Fibroblast of lung (primary cell): ENCODE measurements at regions not wholly inside any gene's neighbourhood (a gene's known extent, or its start where the extent isn't known, plus 50 kb on each side); places are given as distances from the start of the nearest gene placed in this dataset.

Experiments
- DNase-seq, 2 donors: peaks; one replicate each; pipeline versions ENCODE4 v3.0.0 to v3.0.0-alpha.2; 2010; ENCODE audit warnings: low read depth in 2 of 2
- H2AFZ ChIP-seq: 2 replicates; pipeline ENCODE4 v1.5.1; 2012; ENCODE audit warnings: low read length, control low read depth, inconsistent platforms
- H3K27ac ChIP-seq: 2 replicates; pipeline ENCODE4 v1.5.1; 2011; ENCODE audit warnings: low read length, control low read depth; ENCODE audit not compliant: insufficient read depth
- H3K27me3 ChIP-seq: 2 replicates; pipeline ENCODE4 v1.5.1; 2011; ENCODE audit warnings: mild to moderate bottlenecking, low read length; ENCODE audit not compliant: control insufficient read depth, insufficient read depth
- H3K36me3 ChIP-seq: 2 replicates; pipeline ENCODE4 v1.5.1; 2011; ENCODE audit warnings: low read length; ENCODE audit not compliant: control insufficient read depth, insufficient read depth
- H3K4me1 ChIP-seq: 2 replicates; pipeline ENCODE4 v1.5.1; 2011; ENCODE audit warnings: low read length; ENCODE audit not compliant: control insufficient read depth, insufficient read depth; ENCODE audit errors: extremely low read depth
- H3K4me2 ChIP-seq: 2 replicates; pipeline ENCODE4 v1.5.1; 2011; ENCODE audit warnings: low read length, control low read depth; ENCODE audit not compliant: insufficient read depth; ENCODE audit errors: extremely low read depth
- H3K4me3 ChIP-seq, 4 experiments: fragments of 200-600 bp in 1 of 4; sonication (generic) in 1 of 4; replicated peaks in 1 of 4; 2 replicates each; pipeline ENCODE4 v1.5.1; 2011 to 2016; ENCODE audit warnings: low read length in 4 of 4, low read depth in 3 of 4, mild to moderate bottlenecking in 3 of 4, control low read depth in 2 of 4, inconsistent platforms in 1 of 4, mixed read lengths in 1 of 4; ENCODE audit not compliant: insufficient read depth in 1 of 4; ENCODE audit errors: control extremely low read depth in 1 of 4
- H3K79me2 ChIP-seq: 2 replicates; pipeline ENCODE4 v1.5.1; 2012; ENCODE audit warnings: mild to moderate bottlenecking, low read length, inconsistent platforms; ENCODE audit not compliant: control insufficient read depth, insufficient read depth
- H3K9ac ChIP-seq: 2 replicates; pipeline ENCODE4 v1.5.1; 2011; ENCODE audit warnings: mild to moderate bottlenecking, low read length, control low read depth; ENCODE audit not compliant: insufficient read depth
- H3K9me3 ChIP-seq: 2 replicates; pipeline ENCODE4 v1.5.1; 2012; ENCODE audit warnings: low read depth, low read length; ENCODE audit not compliant: control insufficient read depth, insufficient read depth
- H4K20me1 ChIP-seq: 2 replicates; pipeline ENCODE4 v1.5.1; 2011; ENCODE audit warnings: low read length; ENCODE audit not compliant: control insufficient read depth, insufficient read depth; ENCODE audit errors: extremely low read depth
- CTCF ChIP-seq, 2 donors: IDR thresholded peaks in 1 of 2; conservative IDR thresholded peaks in 1 of 2; 1 replicate in 1 of 2; 2 replicates in 1 of 2; pipeline ENCODE4 v1.5.1; 2011 to 2012; ENCODE audit warnings: low read length in 2 of 2, control low read depth in 1 of 2, inconsistent platforms in 1 of 2, low read depth in 1 of 2, mild to moderate bottlenecking in 1 of 2
- EZH2 ChIP-seq: IDR thresholded peaks from 2 replicates; pipeline ENCODE4 v1.5.1; 2012; ENCODE audit warnings: low read length, control low read depth, mild to moderate bottlenecking; ENCODE audit errors: missing control alignments

- Histone ChIP-seq H3K36me3 (no peaks in the 10 kb centered on the region), H4K20me1 (no peaks in the 10 kb centered on the region), H3K27ac (no peak overlapping the region), H3K4me2 (no peak overlapping the region), H3K9me3 (no peaks in the 10 kb centered on the region), H3K9ac (no peak overlapping the region), H2AFZ (no peak overlapping the region), H3K79me2 (no peaks in the 10 kb centered on the region), H3K4me3 (no peak overlapping the region), H3K27me3 (peaks cover 2% of the 10 kb centered on the region), H3K4me1 (no peaks in the 10 kb centered on the region)
- DNase-seq, result no peak
- TF ChIP-seq EZH2, result no peak
- TF ChIP-seq CTCF (conservative IDR thresholded peaks at IDR 0.05 in 1 of 2, IDR thresholded peaks at IDR 0.05 in 1 of 2; ENCODE audit: low read depth in 1 of 2, low read length in 2 of 2), result no peak
Observed at GRCh38 chr2:176641436-176641835, 372.2 kb downstream of the MTX2 start.

- Histone ChIP-seq H2AFZ (no peak overlapping the region), H3K4me1 (no peaks in the 10 kb centered on the region), H3K27me3 (peaks cover 2% of the 10 kb centered on the region), H4K20me1 (no peaks in the 10 kb centered on the region), H3K9ac (no peak overlapping the region), H3K79me2 (no peaks in the 10 kb centered on the region), H3K27ac (no peak overlapping the region), H3K4me3 (no peak overlapping the region), H3K4me2 (no peak overlapping the region), H3K36me3 (no peaks in the 10 kb centered on the region), H3K9me3 (no peaks in the 10 kb centered on the region)
- DNase-seq, result peak; percentile 10 to 83
- TF ChIP-seq CTCF (conservative IDR thresholded peaks at IDR 0.05 in 1 of 2, IDR thresholded peaks at IDR 0.05 in 1 of 2; ENCODE audit: low read depth in 1 of 2, low read length in 2 of 2) (no peak), EZH2 (no peak)
Observed at GRCh38 chr2:176642074-176642473, 372.8 kb downstream of the MTX2 start.

- Histone ChIP-seq H3K9ac (no peak overlapping the region), H3K4me1 (no peaks in the 10 kb centered on the region), H2AFZ (no peak overlapping the region), H3K9me3 (no peaks in the 10 kb centered on the region), H3K79me2 (no peaks in the 10 kb centered on the region), H3K27me3 (peaks cover 2% of the 10 kb centered on the region), H3K4me3 (no peak overlapping the region), H3K27ac (no peak overlapping the region), H4K20me1 (no peaks in the 10 kb centered on the region), H3K4me2 (no peak overlapping the region), H3K36me3 (no peaks in the 10 kb centered on the region)
- TF ChIP-seq EZH2, result no peak
- no peak for TF ChIP-seq CTCF (conservative IDR thresholded peaks at IDR 0.05 in 1 of 2, IDR thresholded peaks at IDR 0.05 in 1 of 2; ENCODE audit: low read depth in 1 of 2, low read length in 2 of 2)
- peak in 1 of 2 donors; percentile 55 for DNase-seq
Observed at GRCh38 chr2:176643646-176644045, 374.4 kb downstream of the MTX2 start.
